Heart left ventricle (tissue), 13 donors: ENCODE measurements at regions not wholly inside any gene's neighbourhood (a gene's known extent, or its start where the extent isn't known, plus 50 kb on each side); places are given as distances from the start of the nearest gene placed in this dataset.

Source experiments
- CTCF ChIP-seq, 12 donors: fragments of 200-600 bp; sonication (generic) in 4 of 12; IDR thresholded peaks; one replicate each; pipeline versions ENCODE4 v1.5.0 to v1.8.0; 2018 to 2022; ENCODE audit warnings: antibody characterized with exemption in 12 of 12, mild to moderate bottlenecking in 5 of 12
- POLR2A ChIP-seq, 2 donors: fragments of 450-650 bp; IDR thresholded peaks; one replicate each; pipeline ENCODE4 v1.6.1; 2017; ENCODE audit warnings: antibody characterized with exemption in 2 of 2, mild to moderate bottlenecking in 2 of 2, moderate library complexity in 2 of 2
- donor health status: ischemic (EF 13 %, LVEDD 7.1; RV severe dilation, severe dysfunction).
- donor health status: DM: no; HTN: yes; CAD: no.
- donor health status: DM: no; HTN: no; CAD: no.
- donor health status: ischemic (EF 25% LVEDD 6.9; RV normal size, moderate dysfunction).
- donor health status: ischemic (EF 25% LVEDD 5.7; RV mildly dilated, moderate dysfunction).
- donor health status: ischemic (EF 35%, LVEDD 5.7; RV mildly dilated, moderate dysfunction).
- donor health status: nonischemic (EF 11% LVEDD 7.7; RV severe dilation, severe dysfunction).
- donor health status: DM: yes; HTN: yes; CAD: no.
- donor health status: PGD.
- donor health status: ischemic (EF 29% LVEDD 5.4; RV normal size, mild dysfunction).
- donor health status: nonischemic (EF 23%, LVEDD 6.1; RV moderate dilation, normal function).

- TF ChIP-seq POLR2A (IDR thresholded peaks at IDR 0.05) = no peak
- no peak for TF ChIP-seq CTCF (IDR thresholded peaks at IDR 0.05)
Observed at GRCh38 chr9:103898550-103898949, 195.6 kb upstream of the SMC2 start.
